Epithelial cell of prostate (primary cell): ENCODE measurements at regions not wholly inside any gene's neighbourhood (a gene's known extent, or its start where the extent isn't known, plus 50 kb on each side); places are given as distances from the start of the nearest gene placed in this dataset.
"Not testable (repeated sequence)": the region's sequence is repeated elsewhere in the genome, so short reads cannot be mapped to it uniquely, and the experiment has no call there.

ENCODE experiments used
- DNase-seq: peaks from one replicate; pipeline ENCODE4 v3.0.0-alpha.2; 2011; ENCODE audit warnings: low read depth, low spot score
- H3K27ac ChIP-seq: fragments of 450-650 bp; 2 replicates; pipeline ENCODE4 v1.5.1; 2017; ENCODE audit warnings: mild to moderate bottlenecking

- no peak for DNase-seq
- H3K27ac ChIP-seq, result no peak overlapping the region
Measured at GRCh38 chr15:96959501-96959900, 629.0 kb downstream of the NR2F2 start.

GRCh38 chr15:96960711-96961480 lies 630.4 kb downstream of the NR2F2 start:
- no peak for DNase-seq
- no peak overlapping the region for H3K27ac ChIP-seq

- H3K27ac ChIP-seq, result no peak overlapping the region
- DNase-seq, result no peak
Measured at GRCh38 chr15:96966554-96966953, 636.1 kb downstream of the NR2F2 start.

- H3K27ac ChIP-seq, result no peak overlapping the region
- no peak for DNase-seq
Measured at GRCh38 chr15:96969732-96970710, 639.5 kb downstream of the NR2F2 start.

GRCh38 chr15:96972201-96972600 lies 641.7 kb downstream of the NR2F2 start:
- no peak overlapping the region for H3K27ac ChIP-seq
- DNase-seq, result no peak

GRCh38 chr15:96974761-96975160 lies 644.3 kb downstream of the NR2F2 start:
- no peak for DNase-seq

GRCh38 chr15:96977886-96978285 lies 647.4 kb downstream of the NR2F2 start:
- H3K27ac ChIP-seq, result no peak overlapping the region
- DNase-seq, result no peak

More at GRCh38 chr15:96974761-96975160, 644.3 kb downstream of the NR2F2 start:
- H3K27ac ChIP-seq, result no peak overlapping the region

GRCh38 chr15:96978937-96979473 lies 648.5 kb downstream of the NR2F2 start:
- H3K27ac ChIP-seq, result no peak overlapping the region
- DNase-seq, result no peak

- not testable (repeated sequence) for DNase-seq, H3K27ac ChIP-seq
Measured at GRCh38 chr15:96984121-96984671, 653.7 kb downstream of the NR2F2 start.

- no peak for DNase-seq
- H3K27ac ChIP-seq, result no peak overlapping the region
Measured at GRCh38 chr15:96992817-96993216, 662.3 kb downstream of the NR2F2 start.

- no peak for DNase-seq
Measured at GRCh38 chr15:96997538-96997937, 667.0 kb downstream of the NR2F2 start.

GRCh38 chr15:97009031-97009431 lies 678.5 kb downstream of the NR2F2 start:
- DNase-seq, result no peak
- H3K27ac ChIP-seq, result no peak overlapping the region

More at GRCh38 chr15:96997538-96997937, 667.0 kb downstream of the NR2F2 start:
- H3K27ac ChIP-seq, result no peak overlapping the region

- H3K27ac ChIP-seq, result no peak overlapping the region
- DNase-seq, result no peak
Measured at GRCh38 chr15:97012986-97013385, 682.5 kb downstream of the NR2F2 start.

- DNase-seq, result no peak
- no peak overlapping the region for H3K27ac ChIP-seq
Measured at GRCh38 chr15:97013491-97013890, 683.0 kb downstream of the NR2F2 start.

- no peak overlapping the region for H3K27ac ChIP-seq
- no peak for DNase-seq
Measured at GRCh38 chr15:97014001-97014400, 683.5 kb downstream of the NR2F2 start.

- DNase-seq, result no peak
- no peak overlapping the region for H3K27ac ChIP-seq
Measured at GRCh38 chr15:97023488-97023844, 693.0 kb downstream of the NR2F2 start.

- no peak overlapping the region for H3K27ac ChIP-seq
- DNase-seq, result no peak
Measured at GRCh38 chr15:97026781-97027180, 696.3 kb downstream of the NR2F2 start.

- no peak for DNase-seq
- H3K27ac ChIP-seq, result no peak overlapping the region
Measured at GRCh38 chr15:97027772-97028171, 697.3 kb downstream of the NR2F2 start.

- H3K27ac ChIP-seq, result no peak overlapping the region
- no peak for DNase-seq
Measured at GRCh38 chr15:97030251-97030650, 699.8 kb downstream of the NR2F2 start.

- H3K27ac ChIP-seq, result no peak overlapping the region
- DNase-seq, result no peak
Measured at GRCh38 chr15:97036301-97036700, 705.8 kb downstream of the NR2F2 start.

GRCh38 chr15:97037080-97037479 lies 706.6 kb downstream of the NR2F2 start:
- H3K27ac ChIP-seq, result no peak overlapping the region
- DNase-seq, result no peak
